GM12878 (cell line): ENCODE measurements at regions not wholly inside any gene's neighbourhood (a gene's known extent, or its start where the extent isn't known, plus 50 kb on each side); places are given as distances from the start of the nearest gene placed in this dataset.

Experiments used
- ATAC-seq: fragments of 200-7000 bp; cut with Tn5 transposase; 3 replicates; pipeline ENCODE4 v1.9.1; 2020; ENCODE audit warnings: mild to moderate bottlenecking, moderate library complexity
- BruUV-seq: library from RNA; stranded (reverse); fragments of 400-500 nt; replicated peaks from 2 replicates; lab custom pipeline; 2021; lab: Mats Ljungman, UMichigan
- CTCF ChIA-PET: fragments of 300-600 bp; sonication (Branson Sonifier 250); formaldehyde crosslinking; extraction: SDS; loops from one replicate; lab custom pipeline; 2021; ENCODE audit warnings: inconsistent platforms; lab: Yijun Ruan, JAX
- POLR2A ChIA-PET: fragments of 350-600 bp; formaldehyde crosslinking; extraction: SDS; loops from one replicate; lab custom pipeline; 2021; ENCODE audit warnings: inconsistent platforms; lab: Charles Lee
- RAD21 ChIA-PET: fragments of 300-600 bp; sonication (Branson Sonifier 250); formaldehyde crosslinking; loops from one replicate; lab custom pipeline; 2023; ENCODE audit warnings: antibody characterized with exemption; ENCODE audit not compliant: unreplicated experiment; lab: Charles Lee
- SMC1A ChIA-PET: fragments of 300-600 bp; sonication (Branson Sonifier 250); formaldehyde crosslinking; loops from one replicate; lab custom pipeline; 2023; ENCODE audit not compliant: unreplicated experiment, uncharacterized antibody; lab: Charles Lee
- DNase-seq: peaks from one replicate; pipeline ENCODE4 v3.0.0-alpha.2; 2011; ENCODE audit warnings: low read depth, low spot score
- FAIRE-seq: peaks from 3 replicates; lab custom pipeline; 2011; peaks lifted over from hg19 to GRCh38; lab: Jason Lieb, UNC
- H2AFZ ChIP-seq: 2 replicates; pipeline ENCODE4 v1.6.0; 2011; ENCODE audit warnings: low read depth, low read length, control low read depth; ENCODE audit not compliant: control insufficient read depth
- H3K27ac ChIP-seq: 2 replicates; pipeline ENCODE4 v1.5.1; 2011; ENCODE audit warnings: control low read depth; ENCODE audit not compliant: control insufficient read depth, insufficient read depth
- H3K27me3 ChIP-seq, 2 experiments: replicated peaks in 1 of 2; 2 replicates each; pipeline versions ENCODE4 v1.6.0 to v1.6.1; 2011; ENCODE audit warnings: low read length in 1 of 2; ENCODE audit not compliant: control insufficient read depth in 2 of 2, insufficient read depth in 2 of 2
- H3K36me3 ChIP-seq, 2 experiments: 2 replicates each; pipeline ENCODE4 v1.5.1; 2011; ENCODE audit warnings: low read length in 1 of 2; ENCODE audit not compliant: control insufficient read depth in 2 of 2, insufficient read depth in 2 of 2
- H3K4me1 ChIP-seq: 2 replicates; pipeline ENCODE4 v1.6.1; 2011; ENCODE audit warnings: mild to moderate bottlenecking, low read length, moderate library complexity, mixed read lengths; ENCODE audit not compliant: control insufficient read depth, insufficient read depth
- H3K4me2 ChIP-seq: 2 replicates; pipeline ENCODE4 v1.6.0; 2011; ENCODE audit warnings: control low read depth; ENCODE audit not compliant: control insufficient read depth, insufficient read depth
- H3K4me3 ChIP-seq: fragments of 200-600 bp; sonication (generic); 2 replicates; pipeline ENCODE4 v1.5.1; 2016
- H3K79me2 ChIP-seq: 2 replicates; pipeline ENCODE4 v1.6.0; 2011; ENCODE audit warnings: low read length; ENCODE audit not compliant: control insufficient read depth, insufficient read depth
- H3K9ac ChIP-seq: 2 replicates; pipeline ENCODE4 v1.8.0; 2011; ENCODE audit warnings: low read length, control low read depth, mixed read lengths; ENCODE audit not compliant: control insufficient read depth, insufficient read depth
- H3K9me3 ChIP-seq: replicated peaks from 3 replicates; pipeline ENCODE4 v1.5.1; 2011; ENCODE audit warnings: mild to moderate bottlenecking, low read length; ENCODE audit not compliant: control insufficient read depth, insufficient read depth
- H4K20me1 ChIP-seq: 2 replicates; pipeline ENCODE4 v1.6.0; 2011; ENCODE audit not compliant: control insufficient read depth, insufficient read depth
- EZH2 ChIP-seq: IDR thresholded peaks from 2 replicates; pipeline ENCODE4 v1.6.1; 2012; ENCODE audit warnings: low read depth, mild to moderate bottlenecking, control low read depth, inconsistent platforms, low read length, borderline replicate concordance; ENCODE audit not compliant: control insufficient read depth
- LARP7 ChIP-seq: fragments of 450-650 bp; IDR thresholded peaks from 2 replicates; pipeline ENCODE4 v1.6.1; 2017; ENCODE audit warnings: mild to moderate bottlenecking
- NRF1 ChIP-seq: conservative IDR thresholded peaks from 2 replicates; pipeline ENCODE4 v1.6.1; 2011; ENCODE audit warnings: mild to moderate bottlenecking, low read depth, low read length, improper control_type of control experiment
- WGBS: methylation state at CpG from one replicate; pipeline ENCODE4 v1.1.6; 2016; ENCODE audit warnings: low lambda C conversion rate; ENCODE audit not compliant: insufficient replicate concordance, insufficient coverage; ENCODE audit errors: missing lambda C conversion rate; 5-methylcytosine and 5-hydroxymethylcytosine counted together
- in situ Hi-C: fragments of 300-500 bp; cut with MboI; formaldehyde crosslinking; loops from 9 replicates; pipeline ENCODE4 v1.14.3; 2018; ENCODE audit warnings: mixed read lengths
- intact Hi-C: fragments of 100-400 bp; cut with micrococcal nuclease; formaldehyde crosslinking; loops from one replicate; pipeline ENCODE4 v1.14.2; 2022; ENCODE audit not compliant: unreplicated experiment
- TF ChIP-seq, protein P1 (sequence below): fragments of 450-650 bp; IDR thresholded peaks from 2 replicates; pipeline ENCODE4 v1.6.1; 2017; ENCODE audit warnings: mild to moderate bottlenecking
- TF ChIP-seq, protein P2 (sequence below): IDR thresholded peaks from 2 replicates; pipeline ENCODE4 v1.6.1; 2012; ENCODE audit warnings: mild to moderate bottlenecking, low read depth, low read length
- TF ChIP-seq, protein P3 (sequence below): IDR thresholded peaks from 2 replicates; pipeline ENCODE4 v1.6.1; 2011; ENCODE audit warnings: low read depth, low read length, improper control_type of control experiment, borderline replicate concordance
- TF ChIP-seq, protein P4 (sequence below): fragments of 450-650 bp; conservative IDR thresholded peaks from 2 replicates; pipeline ENCODE4 v1.6.1; 2017; ENCODE audit warnings: mild to moderate bottlenecking, moderate library complexity
- TF ChIP-seq, protein P5 (sequence below): fragments of 450-650 bp; IDR thresholded peaks from 2 replicates; pipeline ENCODE4 v1.6.1; 2016; ENCODE audit warnings: mild to moderate bottlenecking
- TF ChIP-seq, protein P6 (sequence below): IDR thresholded peaks from 2 replicates; pipeline ENCODE4 v1.6.1; 2011; ENCODE audit warnings: borderline replicate concordance, low read depth, mild to moderate bottlenecking, moderate library complexity, low read length; ENCODE audit not compliant: insufficient read depth, poor library complexity, severe bottlenecking

DNA sequence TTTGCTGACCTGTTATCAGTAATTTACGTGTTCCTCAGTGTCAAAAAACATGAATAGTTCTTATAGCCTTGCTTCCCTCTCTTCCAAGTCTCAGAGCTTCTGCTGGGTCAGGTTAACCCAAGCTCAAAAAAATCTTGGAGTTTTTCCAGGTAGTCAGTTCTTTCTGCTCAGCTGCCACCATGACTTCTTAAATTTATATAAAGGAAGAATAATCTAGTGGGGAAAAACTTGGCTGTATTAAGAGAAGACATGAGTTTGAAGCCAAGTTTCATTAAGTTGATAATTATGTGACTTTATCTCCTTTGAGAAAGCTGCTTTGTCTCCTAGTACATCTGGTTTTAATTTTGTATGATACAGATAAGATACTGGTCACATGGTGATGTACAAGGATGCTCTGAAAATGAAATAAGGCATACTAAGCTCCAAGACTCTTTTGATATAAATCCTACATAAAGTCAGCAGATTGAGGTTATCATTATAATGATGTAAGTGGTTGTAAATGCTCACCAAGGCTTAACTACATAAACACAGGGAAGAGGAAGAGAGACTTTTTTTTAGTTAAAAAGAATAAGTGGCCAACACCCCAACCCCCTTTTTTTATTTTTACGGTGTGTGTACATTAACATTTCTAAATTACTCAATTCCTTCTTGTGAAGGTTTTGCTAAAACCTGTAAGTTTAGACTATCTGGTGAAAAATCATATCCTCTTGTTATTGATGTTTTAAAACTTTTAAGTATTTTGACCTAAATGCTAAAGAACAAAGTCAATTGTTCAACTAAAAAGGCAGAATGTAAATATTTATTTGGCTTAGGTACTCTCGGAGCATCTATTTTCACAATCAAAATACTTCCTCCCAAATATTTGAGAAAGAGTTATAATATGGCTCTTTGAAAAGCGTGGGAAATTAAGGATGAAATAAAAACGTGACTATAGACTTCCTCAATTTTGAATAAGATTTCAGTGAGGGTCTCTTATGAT lies 84.1 kb upstream of the SLC38A2 start:
- in situ Hi-C loops (no loop called here), intact Hi-C loops (no loop called here)
- ChIA-PET CTCF (interaction anchor here (1.4 kb wide), 1 partner anchor 27 kb away, joined by 3 read pairs; no protein-coding TSS in a partner anchor), RAD21 (no interaction called here), POLR2A (interaction anchor here (0.6 to 1.2 kb wide), 3 partner anchors 26 to 64 kb away, joined by 3 to 7 read pairs (median 5); no protein-coding TSS in a partner anchor), SMC1A (interaction anchor here (0.6 to 2.6 kb wide), 7 partner anchors 10 to 165 kb away, joined by 3 to 10 read pairs (median 3); no protein-coding TSS in a partner anchor)
- no peak for FAIRE-seq
- no peak for DNase-seq
- H3K27me3 ChIP-seq = no peaks in the 10 kb centered on the region
- H3K4me1 ChIP-seq = peaks cover 22% of the 10 kb centered on the region
- H3K9ac ChIP-seq = no peak overlapping the region
- BruUV-seq = no TSS peak
- no peak overlapping the region for H3K27ac ChIP-seq
- H3K9me3 ChIP-seq = no peaks in the 10 kb centered on the region
- 0 out of 2 replicates have a peak overlapping the region, but pooled peaks have one; percentile 21 for H3K4me2 ChIP-seq
- 81% methylated on average over 5 of the region's 5 CpGs for whole genome bisulfite sequencing
- H3K79me2 ChIP-seq = no peaks in the 10 kb centered on the region
- H3K36me3 ChIP-seq = no peaks in the 10 kb centered on the region
- ATAC-seq = no peak
- no peak overlapping the region for H3K4me3 ChIP-seq
- H4K20me1 ChIP-seq = no peaks in the 10 kb centered on the region
- H2AFZ ChIP-seq = no peak overlapping the region
- TF ChIP-seq EZH2 (no peak), NRF1 (no peak), LARP7 (no peak)
- TF ChIP-seq, protein P1, sequence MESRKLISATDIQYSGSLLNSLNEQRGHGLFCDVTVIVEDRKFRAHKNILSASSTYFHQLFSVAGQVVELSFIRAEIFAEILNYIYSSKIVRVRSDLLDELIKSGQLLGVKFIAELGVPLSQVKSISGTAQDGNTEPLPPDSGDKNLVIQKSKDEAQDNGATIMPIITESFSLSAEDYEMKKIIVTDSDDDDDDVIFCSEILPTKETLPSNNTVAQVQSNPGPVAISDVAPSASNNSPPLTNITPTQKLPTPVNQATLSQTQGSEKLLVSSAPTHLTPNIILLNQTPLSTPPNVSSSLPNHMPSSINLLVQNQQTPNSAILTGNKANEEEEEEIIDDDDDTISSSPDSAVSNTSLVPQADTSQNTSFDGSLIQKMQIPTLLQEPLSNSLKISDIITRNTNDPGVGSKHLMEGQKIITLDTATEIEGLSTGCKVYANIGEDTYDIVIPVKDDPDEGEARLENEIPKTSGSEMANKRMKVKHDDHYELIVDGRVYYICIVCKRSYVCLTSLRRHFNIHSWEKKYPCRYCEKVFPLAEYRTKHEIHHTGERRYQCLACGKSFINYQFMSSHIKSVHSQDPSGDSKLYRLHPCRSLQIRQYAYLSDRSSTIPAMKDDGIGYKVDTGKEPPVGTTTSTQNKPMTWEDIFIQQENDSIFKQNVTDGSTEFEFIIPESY = no peak
- TF ChIP-seq, protein P2, sequence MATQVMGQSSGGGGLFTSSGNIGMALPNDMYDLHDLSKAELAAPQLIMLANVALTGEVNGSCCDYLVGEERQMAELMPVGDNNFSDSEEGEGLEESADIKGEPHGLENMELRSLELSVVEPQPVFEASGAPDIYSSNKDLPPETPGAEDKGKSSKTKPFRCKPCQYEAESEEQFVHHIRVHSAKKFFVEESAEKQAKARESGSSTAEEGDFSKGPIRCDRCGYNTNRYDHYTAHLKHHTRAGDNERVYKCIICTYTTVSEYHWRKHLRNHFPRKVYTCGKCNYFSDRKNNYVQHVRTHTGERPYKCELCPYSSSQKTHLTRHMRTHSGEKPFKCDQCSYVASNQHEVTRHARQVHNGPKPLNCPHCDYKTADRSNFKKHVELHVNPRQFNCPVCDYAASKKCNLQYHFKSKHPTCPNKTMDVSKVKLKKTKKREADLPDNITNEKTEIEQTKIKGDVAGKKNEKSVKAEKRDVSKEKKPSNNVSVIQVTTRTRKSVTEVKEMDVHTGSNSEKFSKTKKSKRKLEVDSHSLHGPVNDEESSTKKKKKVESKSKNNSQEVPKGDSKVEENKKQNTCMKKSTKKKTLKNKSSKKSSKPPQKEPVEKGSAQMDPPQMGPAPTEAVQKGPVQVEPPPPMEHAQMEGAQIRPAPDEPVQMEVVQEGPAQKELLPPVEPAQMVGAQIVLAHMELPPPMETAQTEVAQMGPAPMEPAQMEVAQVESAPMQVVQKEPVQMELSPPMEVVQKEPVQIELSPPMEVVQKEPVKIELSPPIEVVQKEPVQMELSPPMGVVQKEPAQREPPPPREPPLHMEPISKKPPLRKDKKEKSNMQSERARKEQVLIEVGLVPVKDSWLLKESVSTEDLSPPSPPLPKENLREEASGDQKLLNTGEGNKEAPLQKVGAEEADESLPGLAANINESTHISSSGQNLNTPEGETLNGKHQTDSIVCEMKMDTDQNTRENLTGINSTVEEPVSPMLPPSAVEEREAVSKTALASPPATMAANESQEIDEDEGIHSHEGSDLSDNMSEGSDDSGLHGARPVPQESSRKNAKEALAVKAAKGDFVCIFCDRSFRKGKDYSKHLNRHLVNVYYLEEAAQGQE = no peak
- TF ChIP-seq, protein P3, sequence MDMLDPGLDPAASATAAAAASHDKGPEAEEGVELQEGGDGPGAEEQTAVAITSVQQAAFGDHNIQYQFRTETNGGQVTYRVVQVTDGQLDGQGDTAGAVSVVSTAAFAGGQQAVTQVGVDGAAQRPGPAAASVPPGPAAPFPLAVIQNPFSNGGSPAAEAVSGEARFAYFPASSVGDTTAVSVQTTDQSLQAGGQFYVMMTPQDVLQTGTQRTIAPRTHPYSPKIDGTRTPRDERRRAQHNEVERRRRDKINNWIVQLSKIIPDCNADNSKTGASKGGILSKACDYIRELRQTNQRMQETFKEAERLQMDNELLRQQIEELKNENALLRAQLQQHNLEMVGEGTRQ = no peak
- TF ChIP-seq, protein P4, sequence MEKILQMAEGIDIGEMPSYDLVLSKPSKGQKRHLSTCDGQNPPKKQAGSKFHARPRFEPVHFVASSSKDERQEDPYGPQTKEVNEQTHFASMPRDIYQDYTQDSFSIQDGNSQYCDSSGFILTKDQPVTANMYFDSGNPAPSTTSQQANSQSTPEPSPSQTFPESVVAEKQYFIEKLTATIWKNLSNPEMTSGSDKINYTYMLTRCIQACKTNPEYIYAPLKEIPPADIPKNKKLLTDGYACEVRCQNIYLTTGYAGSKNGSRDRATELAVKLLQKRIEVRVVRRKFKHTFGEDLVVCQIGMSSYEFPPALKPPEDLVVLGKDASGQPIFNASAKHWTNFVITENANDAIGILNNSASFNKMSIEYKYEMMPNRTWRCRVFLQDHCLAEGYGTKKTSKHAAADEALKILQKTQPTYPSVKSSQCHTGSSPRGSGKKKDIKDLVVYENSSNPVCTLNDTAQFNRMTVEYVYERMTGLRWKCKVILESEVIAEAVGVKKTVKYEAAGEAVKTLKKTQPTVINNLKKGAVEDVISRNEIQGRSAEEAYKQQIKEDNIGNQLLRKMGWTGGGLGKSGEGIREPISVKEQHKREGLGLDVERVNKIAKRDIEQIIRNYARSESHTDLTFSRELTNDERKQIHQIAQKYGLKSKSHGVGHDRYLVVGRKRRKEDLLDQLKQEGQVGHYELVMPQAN = no peak
- TF ChIP-seq, protein P5, sequence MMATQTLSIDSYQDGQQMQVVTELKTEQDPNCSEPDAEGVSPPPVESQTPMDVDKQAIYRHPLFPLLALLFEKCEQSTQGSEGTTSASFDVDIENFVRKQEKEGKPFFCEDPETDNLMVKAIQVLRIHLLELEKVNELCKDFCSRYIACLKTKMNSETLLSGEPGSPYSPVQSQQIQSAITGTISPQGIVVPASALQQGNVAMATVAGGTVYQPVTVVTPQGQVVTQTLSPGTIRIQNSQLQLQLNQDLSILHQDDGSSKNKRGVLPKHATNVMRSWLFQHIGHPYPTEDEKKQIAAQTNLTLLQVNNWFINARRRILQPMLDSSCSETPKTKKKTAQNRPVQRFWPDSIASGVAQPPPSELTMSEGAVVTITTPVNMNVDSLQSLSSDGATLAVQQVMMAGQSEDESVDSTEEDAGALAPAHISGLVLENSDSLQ = no peak
- TF ChIP-seq, protein P6, sequence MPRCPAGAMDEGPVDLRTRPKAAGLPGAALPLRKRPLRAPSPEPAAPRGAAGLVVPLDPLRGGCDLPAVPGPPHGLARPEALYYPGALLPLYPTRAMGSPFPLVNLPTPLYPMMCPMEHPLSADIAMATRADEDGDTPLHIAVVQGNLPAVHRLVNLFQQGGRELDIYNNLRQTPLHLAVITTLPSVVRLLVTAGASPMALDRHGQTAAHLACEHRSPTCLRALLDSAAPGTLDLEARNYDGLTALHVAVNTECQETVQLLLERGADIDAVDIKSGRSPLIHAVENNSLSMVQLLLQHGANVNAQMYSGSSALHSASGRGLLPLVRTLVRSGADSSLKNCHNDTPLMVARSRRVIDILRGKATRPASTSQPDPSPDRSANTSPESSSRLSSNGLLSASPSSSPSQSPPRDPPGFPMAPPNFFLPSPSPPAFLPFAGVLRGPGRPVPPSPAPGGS = no peak
